ENCODE measurements at regions not wholly inside any gene's neighbourhood (a gene's known extent, or its start where the extent isn't known, plus 50 kb on each side); places are given as distances from the start of the nearest gene placed in this dataset.

DNA sequence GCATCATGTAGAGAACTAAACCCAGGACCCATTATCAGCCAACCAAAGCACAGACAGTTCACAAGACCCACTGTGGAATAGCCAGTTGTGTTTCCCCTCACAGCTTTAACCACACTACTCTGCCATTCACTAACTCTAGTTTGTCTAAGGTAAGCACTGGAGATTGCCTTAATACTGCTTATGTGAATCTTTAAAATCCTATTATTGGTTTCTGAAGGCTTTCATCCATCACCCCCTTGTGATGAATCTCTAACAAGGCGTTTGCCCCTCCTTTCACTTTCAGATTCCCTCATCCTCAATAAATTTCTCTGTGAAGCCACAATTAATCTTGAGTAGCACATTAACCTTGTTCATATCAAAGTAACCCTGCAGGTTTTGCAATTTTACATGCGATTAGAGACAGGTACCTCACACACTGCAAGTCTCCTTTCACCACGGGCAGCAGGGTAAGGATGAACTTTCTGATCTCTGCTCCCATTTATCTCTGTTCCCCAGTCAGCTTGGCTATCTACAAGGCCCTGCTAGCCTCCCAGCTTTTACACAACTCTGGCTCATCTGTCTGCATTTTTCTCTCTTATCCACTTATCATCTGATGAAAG lies 785.6 kb downstream of the REEP3 start:
- TF ChIP-seq RAD21 (CRISPR knock-in tag; IDR thresholded peaks at IDR 0.05) (no peak), POLR2A (IDR thresholded peaks at IDR 0.05; ENCODE audit: insufficient read depth in 1 of 2, low read depth in 2 of 2, low read length in 2 of 2) (no peak), SNAI1 (CRISPR knock-in tag; IDR thresholded peaks at IDR 0.05; ENCODE audit: borderline replicate concordance) (no peak), SMC3 (IDR thresholded peaks at IDR 0.05; ENCODE audit: low read length) (no peak), TAF1 (CRISPR knock-in tag; IDR thresholded peaks at IDR 0.05) (no peak)
- TF ChIP-seq, protein P1, sequence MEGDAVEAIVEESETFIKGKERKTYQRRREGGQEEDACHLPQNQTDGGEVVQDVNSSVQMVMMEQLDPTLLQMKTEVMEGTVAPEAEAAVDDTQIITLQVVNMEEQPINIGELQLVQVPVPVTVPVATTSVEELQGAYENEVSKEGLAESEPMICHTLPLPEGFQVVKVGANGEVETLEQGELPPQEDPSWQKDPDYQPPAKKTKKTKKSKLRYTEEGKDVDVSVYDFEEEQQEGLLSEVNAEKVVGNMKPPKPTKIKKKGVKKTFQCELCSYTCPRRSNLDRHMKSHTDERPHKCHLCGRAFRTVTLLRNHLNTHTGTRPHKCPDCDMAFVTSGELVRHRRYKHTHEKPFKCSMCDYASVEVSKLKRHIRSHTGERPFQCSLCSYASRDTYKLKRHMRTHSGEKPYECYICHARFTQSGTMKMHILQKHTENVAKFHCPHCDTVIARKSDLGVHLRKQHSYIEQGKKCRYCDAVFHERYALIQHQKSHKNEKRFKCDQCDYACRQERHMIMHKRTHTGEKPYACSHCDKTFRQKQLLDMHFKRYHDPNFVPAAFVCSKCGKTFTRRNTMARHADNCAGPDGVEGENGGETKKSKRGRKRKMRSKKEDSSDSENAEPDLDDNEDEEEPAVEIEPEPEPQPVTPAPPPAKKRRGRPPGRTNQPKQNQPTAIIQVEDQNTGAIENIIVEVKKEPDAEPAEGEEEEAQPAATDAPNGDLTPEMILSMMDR (CRISPR knock-in tag; IDR thresholded peaks at IDR 0.05) = no peak
- TF ChIP-seq, protein P2, sequence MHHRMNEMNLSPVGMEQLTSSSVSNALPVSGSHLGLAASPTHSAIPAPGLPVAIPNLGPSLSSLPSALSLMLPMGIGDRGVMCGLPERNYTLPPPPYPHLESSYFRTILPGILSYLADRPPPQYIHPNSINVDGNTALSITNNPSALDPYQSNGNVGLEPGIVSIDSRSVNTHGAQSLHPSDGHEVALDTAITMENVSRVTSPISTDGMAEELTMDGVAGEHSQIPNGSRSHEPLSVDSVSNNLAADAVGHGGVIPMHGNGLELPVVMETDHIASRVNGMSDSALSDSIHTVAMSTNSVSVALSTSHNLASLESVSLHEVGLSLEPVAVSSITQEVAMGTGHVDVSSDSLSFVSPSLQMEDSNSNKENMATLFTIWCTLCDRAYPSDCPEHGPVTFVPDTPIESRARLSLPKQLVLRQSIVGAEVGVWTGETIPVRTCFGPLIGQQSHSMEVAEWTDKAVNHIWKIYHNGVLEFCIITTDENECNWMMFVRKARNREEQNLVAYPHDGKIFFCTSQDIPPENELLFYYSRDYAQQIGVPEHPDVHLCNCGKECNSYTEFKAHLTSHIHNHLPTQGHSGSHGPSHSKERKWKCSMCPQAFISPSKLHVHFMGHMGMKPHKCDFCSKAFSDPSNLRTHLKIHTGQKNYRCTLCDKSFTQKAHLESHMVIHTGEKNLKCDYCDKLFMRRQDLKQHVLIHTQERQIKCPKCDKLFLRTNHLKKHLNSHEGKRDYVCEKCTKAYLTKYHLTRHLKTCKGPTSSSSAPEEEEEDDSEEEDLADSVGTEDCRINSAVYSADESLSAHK (CRISPR knock-in tag; IDR thresholded peaks at IDR 0.05; ENCODE audit: borderline replicate concordance) = no peak
- TF ChIP-seq, protein P3, sequence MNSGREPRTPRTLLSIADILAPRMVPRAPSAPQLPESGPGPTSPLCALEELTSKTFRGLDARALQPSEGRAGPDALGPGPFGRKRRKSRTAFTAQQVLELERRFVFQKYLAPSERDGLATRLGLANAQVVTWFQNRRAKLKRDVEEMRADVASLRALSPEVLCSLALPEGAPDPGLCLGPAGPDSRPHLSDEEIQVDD (CRISPR knock-in tag; IDR thresholded peaks at IDR 0.05; ENCODE audit: borderline replicate concordance) = no peak

Data from HepG2 (cell line).